Stimulated activated CD4-positive, alpha-beta T cell treated with anti-CD3 and anti-CD28 coated beads, TNF-alpha, amount 100 ng/mL, for 24 hours (primary cell): ENCODE measurements at regions not wholly inside any gene's neighbourhood (a gene's known extent, or its start where the extent isn't known, plus 50 kb on each side); places are given as distances from the start of the nearest gene placed in this dataset.

Source experiments
- DNase-seq, 3 experiments: peaks; one replicate each; pipeline ENCODE4 v3.0.0-alpha.2; 2020; ENCODE audit warnings: low read depth in 3 of 3

DNA sequence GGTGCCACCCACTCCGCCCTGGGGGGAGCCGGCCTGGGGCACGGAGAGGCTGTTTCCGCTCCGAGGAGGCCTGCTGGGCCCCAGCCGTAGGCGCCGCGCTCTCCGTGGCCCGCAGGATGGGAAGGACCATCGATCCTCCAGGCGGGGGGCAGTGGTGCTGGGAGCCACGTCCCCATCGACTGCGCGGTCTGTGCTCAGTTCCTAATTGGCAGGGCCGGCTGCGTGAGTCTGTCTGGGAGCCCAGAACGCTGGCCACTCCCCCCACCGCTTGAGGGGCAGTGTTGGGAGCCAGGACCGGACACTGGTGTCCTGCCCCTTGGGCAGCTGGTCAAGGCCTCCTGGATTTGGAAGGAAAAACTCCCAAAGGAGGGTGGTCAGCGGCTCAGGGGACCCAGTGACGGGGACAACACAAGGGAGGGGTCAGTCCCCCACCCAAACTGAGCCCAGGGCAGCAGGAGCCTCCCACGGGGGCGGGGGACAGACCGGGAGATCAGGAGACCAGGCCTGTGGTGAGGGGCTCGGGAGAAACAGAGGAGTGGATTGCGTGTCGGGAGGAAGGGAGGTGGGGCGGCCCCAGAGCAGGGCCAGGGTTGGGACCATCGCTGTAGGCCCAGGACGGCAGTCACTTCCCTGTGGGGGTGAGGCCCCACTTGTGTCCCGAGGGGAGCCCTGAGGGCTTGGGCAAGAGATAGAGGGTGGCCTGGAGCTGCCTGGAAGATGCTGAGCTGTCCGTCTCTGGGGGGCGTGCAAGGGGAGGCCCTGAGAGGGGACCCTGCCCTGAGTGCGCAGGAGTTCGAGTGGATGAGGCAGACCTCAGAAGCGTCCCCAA, 89.0 kb downstream of the UNCX start:
- DNase-seq = no peak

DNA sequence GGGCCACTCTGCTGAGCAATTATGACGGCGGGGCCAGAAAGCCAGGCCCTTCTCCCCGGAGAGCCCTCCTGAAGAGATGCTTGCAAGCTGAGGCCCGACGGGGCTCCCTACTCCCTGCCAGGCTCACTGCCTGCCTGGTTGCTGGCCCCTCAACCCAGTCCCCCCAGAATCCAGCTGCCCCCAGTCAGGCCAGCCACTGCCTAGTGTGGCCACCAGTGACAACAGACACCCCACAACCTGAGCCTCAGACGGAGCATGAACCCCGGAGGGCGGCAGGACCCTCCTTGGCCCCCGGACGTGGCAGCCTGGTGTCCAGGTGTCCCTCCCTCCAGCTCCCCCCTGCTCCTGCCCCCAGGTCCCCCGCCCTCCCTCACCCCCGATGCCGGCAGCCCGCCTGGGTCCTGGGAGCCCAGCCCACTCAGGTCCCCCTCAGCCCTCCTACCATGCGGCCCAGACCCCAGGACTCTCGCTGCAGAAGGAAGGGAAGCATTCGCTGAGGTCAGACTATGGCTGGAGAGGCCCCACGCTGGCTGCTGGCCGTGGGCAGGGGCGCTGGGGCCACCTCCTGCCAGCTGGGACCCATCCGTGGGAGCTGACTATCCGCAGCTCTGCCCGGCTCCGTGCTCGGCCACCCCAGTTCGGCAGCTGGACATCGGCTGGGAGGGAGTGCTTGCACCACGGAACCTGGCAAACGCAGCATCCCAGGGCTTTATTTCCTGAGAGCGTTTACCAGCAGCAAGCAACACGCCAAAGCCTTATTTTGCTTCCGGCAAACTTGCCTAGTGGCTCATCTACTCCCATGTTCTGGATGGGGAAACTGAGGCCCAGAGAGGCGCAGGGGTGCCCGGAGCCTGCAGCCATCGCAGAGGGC, 89.8 kb downstream of the UNCX start:
- DNase-seq = no peak

DNA sequence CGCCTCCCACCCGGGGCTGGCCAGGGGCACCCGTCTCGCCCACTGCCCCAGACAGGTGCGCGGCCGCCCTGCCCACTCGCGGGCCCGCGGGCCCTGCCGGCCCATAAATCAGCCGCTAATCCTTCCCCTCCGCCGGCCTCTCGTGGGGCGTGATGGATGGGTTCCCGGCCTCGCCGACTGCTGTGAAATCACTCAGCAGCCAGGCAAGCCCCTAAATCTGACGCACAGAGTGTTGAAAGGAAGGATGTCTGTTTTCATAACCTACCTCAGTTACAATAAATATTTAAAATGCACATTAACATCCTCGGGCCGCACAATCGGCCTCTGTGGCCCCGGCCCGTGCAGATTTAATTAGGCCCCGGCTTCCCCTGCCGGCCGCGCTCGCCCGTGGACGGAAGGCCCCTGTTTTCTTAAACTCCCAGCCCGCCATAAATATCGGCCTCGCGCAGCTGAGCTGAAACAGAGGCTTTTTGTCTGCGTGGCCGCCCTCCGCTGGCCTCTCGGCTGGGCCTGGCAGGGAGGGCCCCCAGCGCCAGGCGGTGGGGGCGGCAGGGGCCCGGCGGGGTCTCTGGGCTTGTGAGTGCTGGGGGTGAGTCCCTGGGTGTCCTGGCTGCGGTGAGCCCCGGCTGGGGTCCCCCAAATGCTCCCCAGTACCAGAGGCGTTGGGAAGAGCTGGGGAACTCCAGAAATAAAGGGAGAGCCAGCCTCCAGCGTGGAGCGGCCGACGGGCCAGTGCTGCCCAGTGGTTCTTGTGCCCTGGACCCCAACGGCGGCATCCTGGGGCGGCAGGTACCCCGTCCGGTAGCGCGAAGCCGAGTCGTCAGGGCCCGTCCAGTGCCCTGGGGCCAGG, 90.7 kb downstream of the UNCX start:
- no peak for DNase-seq

GRCh38 chr7:1324028-1324900, 91.6 kb downstream of the UNCX start:
- no peak for DNase-seq

DNA sequence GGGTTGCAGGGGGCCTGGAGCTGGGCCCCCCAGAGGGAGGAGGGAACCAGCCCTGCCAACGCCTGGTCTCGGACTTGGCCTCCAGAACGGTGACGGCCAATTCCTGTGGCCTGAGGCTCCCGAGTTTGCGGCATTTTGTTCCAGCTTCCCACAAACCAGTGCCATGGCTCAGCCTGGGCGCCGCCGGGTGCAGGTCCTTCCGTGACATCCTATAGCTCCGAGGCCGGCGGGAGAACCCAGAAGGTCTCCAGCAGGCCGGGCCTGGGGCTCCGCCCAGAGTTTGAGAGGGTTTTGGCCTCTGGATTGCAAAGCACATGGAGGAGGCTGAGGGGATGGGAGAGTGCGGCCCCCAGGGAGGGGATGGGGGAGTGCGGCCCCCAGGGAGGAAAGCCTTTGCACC, 92.6 kb downstream of the UNCX start:
- no peak for DNase-seq

- no peak for DNase-seq
Observed at GRCh38 chr7:1325646-1326510, 93.2 kb downstream of the UNCX start.

DNA sequence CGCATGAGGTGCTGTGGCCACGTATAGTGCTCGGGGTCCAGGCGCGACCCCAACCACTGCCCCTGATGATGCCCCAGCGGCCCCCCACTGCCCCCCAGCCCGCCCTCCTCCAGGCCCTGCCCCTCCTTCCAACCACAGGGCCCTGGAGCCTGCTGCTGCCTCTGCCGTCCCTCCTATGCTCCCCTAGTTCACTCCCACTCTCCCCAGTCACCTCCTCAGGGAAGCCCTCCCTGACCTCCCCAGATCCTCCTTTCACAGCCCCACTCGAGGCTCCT, 93.8 kb downstream of the UNCX start:
- DNase-seq = no peak

DNA sequence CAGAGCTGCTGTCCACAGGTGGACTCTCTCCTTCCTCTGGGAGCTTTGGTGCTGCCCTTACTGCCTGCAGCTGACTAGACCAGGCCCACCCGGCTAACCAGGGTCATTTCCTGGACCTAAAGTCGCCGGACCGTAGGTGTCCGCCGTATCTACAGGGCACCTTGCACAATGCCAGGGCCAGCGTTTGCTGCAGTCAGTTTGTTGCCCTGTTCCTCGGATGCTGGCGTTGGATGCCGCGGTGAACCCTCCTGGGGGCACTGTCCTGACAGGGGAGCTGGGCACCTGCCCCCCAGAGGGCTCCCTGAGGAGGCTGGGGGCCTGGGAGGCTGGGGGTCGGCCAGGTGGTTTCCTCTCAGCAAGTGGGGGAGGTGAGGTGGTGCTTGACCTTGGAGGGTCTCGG, 96.6 kb downstream of the UNCX start:
- no peak for DNase-seq

DNA sequence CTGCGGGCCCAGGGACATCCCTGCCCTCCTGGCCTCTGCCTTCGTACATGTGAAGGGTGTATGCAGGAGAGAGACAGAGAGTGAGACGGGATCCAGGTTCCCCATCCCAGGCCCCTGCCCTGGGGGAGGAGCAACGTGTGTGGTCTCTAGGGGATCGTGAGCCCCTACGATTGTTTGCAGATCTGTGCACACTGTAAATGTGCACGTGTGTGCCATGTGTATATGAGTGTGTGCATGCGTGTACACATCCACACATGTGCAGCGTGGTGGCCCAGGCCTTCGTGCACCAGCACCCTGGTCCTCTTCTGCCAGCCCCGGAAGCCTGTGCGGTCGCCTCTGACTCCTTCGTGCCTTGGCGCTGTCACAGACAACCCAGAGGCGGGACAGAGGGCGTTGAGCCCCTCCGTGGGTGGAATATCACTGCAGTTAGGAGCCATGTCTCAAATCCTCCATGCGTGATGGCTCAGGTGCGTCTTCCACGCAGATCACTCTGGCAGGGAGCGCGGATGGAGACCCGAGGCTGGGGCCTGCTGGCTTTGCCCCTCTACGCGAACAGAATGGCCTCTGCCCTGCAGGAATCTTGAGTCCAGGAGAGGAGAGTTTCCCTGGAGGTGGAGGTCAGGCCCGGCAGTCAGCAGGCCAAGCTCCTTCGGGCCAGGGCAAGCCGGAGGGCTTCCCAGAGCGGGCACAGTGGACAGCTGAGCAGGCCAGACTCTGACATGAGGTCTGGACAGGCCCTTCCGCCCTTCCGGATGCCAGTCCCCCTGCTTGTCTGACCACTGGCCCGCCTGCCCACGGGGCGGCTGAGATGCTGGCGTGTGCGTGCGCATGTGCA, 97.5 kb downstream of the UNCX start:
- DNase-seq = no peak

DNA sequence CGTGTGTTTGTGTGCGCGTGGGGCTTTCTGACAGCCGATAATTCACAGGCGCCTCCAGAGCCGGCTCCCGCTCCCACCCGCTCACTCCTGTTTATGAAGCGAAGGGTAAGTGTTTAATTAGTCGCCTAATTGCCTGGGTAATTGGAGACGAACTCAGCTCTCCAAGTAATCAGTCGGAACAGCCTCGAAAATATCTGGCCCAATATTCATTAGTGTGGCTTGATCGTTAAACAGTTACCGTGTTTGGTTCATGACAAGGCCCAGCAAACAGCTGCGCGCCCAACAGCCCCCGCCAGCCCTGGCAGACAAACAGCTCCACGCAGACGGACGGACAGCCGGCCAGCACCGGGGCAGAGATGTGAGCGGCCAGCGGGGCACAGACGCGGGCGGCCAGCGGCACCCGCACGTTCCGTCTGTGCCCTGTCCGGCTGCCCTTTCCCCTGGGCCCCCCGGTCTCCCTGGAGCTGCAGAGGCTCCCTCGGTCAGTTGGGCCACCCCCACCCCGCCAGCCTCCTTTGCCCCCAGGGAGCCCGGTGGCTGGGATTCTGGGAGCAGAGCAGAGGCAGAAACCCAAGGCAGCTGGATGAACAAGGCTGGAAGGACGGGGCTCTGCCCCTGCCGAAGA, 98.2 kb downstream of the UNCX start:
- no peak for DNase-seq

DNA sequence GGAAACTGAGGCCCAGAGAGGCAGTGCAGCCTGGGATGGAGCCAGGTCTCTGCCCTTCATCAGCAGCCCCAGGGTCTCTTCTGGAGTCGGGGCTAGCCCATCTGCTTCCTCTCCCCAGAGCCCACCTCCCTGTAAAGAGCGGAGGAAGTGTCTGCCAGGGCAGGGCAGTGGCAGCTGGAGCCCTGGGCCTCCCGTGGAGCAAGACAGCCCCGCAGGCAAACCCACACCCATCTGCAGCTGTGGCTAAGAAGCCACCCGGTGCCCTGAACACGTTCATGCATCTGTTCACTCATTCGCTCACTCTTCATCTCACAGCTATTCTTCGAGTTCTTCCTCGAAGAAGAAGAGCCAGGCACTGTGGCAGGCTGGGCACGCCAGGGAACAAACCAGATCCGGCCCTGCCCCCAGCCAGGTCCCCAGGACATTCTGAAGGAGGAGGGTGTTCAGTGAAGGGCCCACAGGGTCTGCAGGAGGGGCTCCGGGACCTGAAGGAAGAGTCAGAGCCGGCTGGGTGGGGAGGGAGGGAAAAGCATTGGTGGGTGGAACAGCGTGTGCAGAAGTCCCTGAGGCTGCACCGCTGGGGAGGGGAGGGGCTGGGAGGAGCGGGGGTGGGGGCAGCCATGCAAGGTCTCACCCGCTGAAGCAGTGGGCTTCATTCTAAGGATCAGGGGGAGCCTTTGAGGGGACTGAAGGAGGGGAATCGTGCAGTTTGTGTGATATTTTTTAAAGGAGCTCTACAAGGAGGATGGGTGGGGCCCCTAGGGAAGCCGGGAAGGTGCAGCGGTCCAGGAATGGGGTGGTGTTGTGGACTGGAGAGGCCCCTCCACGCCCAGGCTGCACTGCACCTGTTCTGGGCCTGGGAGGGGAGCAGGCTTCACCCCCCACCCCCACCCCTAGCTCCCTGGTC, 99.1 kb downstream of the UNCX start:
- no peak for DNase-seq

DNA sequence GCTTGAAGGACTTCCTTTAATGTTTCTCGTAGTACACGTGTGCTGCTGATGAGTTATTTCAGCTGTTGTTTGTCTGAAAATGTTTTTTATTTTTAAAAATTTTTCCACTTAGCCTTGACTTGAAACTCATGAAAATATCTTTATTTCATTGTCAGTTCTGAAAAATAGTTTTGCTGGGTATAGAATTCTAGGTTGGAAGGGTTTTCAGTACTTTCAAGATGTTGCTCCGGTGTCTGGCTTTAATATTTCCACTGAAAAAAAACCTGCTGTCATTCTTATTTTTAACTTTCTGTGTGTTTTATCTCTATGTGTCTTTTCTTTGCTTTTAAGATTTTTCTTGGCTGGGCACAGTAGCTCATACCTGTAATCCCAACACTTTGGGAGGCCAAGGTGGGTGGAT, 103.8 kb downstream of the UNCX start:
- DNase-seq = no peak

- DNase-seq = no peak
Observed at GRCh38 chr7:1339611-1340010, 106.9 kb downstream of the UNCX start.

- DNase-seq = no peak
Observed at GRCh38 chr7:1340031-1340430, 107.4 kb downstream of the UNCX start.

GRCh38 chr7:1340461-1341360, 108.0 kb downstream of the UNCX start:
- DNase-seq = no peak

- no peak for DNase-seq
Observed at GRCh38 chr7:1341361-1342089, 108.9 kb downstream of the UNCX start.
